HG03064 (cell line): ENCODE measurements at regions not wholly inside any gene's neighbourhood (a gene's known extent, or its start where the extent isn't known, plus 50 kb on each side); places are given as distances from the start of the nearest gene placed in this dataset.
"Not testable (repeated sequence)": the region's sequence is repeated elsewhere in the genome, so short reads cannot be mapped to it uniquely, and the experiment has no call there.

ENCODE experiments used
- ATAC-seq: cut with Tn5 transposase; IDR thresholded peaks from one replicate; pipeline ENCODE4 v1.9.1; 2021; ENCODE audit warnings: low read depth; ENCODE audit not compliant: unreplicated experiment

DNA sequence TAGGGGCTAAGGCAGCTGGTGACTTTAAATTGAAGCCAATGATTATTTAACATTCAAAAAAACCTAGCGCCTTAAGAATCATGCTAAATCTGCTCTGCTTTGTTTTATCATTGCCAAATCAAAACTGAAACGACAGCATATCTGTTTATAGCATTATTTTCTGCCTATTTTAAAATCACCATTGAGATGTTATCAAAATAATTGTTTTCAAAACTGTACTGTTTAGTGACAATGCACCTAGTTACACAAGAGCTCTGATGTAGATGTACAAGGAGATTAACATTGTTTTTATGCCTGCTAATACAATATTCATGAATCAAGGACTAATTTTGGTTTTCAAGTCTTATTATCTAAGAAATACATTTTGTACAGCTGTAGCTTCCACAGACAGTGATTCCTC is 1521.3 kb downstream of the AMY1C start:
- no peak for ATAC-seq

DNA sequence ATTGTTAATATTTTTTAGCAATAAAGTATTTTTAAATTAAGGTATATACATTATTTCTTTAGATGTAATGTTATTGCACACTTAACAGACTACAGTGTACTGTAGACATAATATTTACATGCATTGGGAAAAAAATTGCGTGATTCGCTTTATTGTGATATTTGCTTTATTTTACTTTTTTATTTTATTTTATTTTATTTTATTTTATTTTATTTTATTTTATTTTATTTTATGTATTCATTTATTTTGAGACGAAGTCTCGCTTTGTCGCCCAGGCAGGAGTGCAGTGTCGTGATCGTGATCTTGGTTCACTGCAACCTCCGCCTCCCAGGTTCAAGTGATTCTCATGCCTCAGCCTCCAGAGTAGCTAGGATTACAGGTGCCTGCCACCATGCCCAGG is 1522.7 kb downstream of the AMY1C start:
- not testable (repeated sequence) for ATAC-seq

DNA sequence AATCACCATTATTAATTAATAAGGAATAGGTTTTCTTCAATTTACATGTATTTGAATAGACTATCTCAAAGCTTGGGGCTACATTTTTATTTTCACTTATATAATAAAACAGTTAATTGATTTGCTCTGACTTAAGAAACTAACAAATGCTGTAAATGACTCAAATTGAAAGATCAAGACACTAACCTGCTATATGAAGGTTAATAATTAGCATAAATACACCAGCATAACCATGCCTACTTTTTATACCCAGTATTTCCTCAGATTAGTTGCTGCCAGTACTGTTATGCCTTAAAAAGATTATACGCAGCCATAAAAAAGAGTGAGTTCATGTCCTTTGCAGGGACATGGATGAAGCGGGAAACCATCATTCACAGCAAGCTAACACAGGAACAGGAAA is 1545.1 kb downstream of the AMY1C start:
- ATAC-seq = no peak

DNA sequence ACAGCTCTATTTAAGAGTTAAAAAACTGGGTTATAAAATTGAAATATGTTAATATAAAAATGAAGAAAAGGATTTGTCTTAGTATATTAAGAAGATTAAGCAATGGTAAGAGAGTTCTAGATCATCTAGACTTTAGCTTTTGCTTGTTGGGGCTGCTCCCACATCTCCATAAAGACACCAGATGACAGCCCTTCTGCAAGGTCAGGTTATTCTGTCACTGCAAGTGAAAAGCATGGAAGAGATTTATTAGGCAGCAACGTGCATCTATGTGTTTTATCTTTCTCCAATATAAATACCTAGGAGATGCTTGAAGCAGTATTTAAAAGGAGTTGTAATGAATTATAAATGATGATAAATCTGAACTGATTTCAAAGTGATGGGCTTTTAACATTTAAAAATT is 1560.4 kb downstream of the AMY1C start:
- no peak for ATAC-seq

DNA sequence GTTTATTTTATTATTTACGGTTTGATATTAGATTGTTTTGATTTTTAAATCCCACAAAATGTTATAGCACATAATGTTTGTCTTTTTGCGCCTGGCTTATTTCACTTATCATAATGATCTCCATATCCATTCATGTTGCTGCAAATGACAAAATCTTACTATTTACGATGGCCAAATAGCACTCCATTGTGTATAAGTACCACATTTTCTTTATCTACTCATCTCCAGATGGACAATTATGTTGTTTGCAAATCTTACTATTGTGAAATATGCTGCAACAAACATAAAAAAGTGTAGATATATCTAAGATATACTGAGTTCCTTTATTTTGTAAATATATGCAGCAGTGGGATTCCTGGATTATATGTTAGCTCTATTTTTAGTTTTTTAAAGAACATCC is 1568.3 kb downstream of the AMY1C start:
- no peak for ATAC-seq

DNA sequence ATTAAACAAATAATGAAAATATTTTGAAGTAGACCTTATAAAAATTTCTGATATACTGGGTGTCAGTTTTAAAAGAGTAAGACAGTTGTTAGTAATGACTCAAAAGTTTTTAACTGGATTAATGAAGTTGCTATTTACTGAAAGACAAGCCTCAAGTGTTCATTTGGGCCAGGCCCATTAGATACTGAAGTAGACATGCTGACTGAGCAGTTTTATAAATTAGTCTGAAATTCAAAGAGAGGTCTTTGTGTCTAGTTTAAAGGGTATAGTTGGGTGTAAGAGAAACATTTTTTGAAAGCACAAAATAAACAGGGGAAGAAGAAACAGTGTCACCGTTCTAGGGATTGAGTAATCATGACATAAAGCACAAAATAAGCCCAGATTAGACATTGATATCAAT is 1577.2 kb downstream of the AMY1C start:
- no peak for ATAC-seq

DNA sequence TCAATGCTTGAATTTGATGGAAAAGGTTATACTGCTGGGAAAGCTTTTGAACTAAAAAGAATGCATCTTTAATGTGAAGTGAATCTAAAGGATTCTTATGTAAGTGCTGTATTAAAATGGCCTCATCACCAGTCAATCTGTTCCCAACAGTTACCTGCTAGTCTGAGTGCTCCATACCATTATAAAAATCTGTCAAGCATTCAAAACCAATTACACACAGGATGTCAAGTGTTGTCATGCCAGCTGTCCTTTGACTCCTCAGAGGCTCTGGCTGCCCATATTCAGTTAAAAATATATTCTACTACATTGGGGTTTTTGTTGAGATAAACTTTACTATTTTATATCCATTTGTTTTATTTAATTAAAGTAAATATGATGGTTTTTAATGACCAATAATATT is 1587.7 kb downstream of the AMY1C start:
- no peak for ATAC-seq

DNA sequence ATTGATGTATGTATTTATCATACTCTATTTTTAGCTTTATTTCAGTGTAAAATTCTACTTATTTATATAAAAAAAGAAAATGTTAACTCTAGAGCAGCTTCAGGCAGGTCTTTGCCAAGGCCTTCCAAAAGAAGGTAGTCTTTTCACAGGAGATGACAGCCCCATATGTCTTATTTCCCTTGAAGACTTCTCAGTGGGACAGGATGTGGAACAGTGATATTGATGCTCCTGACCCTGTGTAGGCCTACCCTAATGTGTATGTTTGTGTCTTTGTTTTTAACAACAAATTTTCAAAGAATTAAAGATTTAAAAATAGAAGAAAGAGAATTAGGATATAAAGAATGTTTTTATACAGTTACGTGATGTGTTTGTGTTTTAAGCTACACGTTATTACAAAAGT is 1593.6 kb downstream of the AMY1C start:
- ATAC-seq = no peak

DNA sequence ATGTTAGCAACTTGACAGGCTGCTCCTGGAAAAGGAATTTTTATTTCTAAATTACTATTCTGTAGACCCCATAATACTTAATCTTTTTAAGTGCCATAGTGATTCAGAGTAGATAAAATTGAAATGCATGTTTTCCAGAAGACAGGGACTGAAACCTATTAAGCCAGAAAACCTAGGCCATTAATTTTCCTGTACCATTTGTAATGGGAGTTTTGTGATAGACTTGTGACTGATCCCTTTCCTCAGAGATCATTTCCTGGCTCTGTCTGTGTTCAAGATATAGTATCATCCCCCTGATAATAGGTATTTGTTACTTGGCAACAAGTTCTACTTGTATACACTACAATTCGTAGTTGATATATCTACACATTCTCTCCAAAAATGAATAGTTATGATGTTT is 1609.8 kb downstream of the AMY1C start:
- ATAC-seq = no peak

DNA sequence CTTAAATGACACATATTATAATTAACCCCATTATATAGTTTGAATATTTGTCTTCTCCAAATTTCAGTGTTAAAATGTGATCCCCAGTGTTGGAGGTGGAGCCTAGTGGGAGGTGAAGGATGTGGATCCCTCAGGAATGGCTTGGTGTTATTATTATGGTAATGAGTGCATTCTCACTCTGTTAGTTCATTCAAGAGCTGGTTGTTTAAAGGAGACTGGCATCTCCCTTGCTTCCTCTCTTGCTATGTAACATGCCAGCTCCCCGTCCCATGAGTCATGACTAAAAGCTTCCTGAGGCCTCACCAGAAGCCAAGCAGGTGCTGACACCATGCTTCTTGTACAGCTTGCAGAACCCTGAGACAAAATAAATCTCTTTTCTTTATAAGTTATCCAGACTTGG is 1612.7 kb downstream of the AMY1C start:
- ATAC-seq = no peak

DNA sequence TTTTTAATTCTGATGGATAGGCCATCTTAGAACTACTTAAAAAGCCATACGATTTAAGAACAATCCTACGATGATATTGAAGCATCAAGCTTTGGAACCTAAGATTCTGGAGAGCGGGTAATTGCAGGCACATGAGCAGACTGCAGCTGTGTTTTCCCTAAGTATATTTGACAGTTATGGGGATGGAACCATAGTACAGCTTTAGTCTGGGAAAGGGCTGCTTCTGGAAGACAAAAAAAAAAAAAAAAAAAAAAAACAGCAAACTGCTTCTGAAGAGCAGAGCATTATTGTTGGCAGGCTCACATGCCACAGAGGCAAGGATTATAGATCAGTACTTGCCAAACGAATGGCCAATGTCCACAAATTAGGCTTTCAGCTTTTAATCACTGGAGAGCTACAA is 1618.7 kb downstream of the AMY1C start:
- no peak for ATAC-seq

DNA sequence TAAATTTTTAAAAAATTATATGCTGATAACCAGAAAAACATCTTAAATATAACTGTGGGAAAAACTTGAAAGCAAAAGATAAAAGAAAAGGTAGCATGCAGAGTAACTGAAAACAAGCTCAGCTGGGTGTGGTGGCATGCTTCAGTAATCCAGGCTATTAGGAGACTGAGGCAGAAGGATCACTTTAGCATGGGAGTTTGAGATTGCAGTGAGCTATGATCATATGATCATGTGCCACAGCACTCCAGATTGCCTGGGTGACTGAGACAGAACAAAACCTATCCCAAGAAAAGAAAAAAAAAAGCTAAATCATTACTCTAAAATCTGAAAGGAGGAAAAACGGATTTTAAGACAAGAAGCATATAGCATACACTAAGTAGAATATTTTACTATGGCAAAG is 1624.0 kb downstream of the AMY1C start:
- ATAC-seq = no peak

DNA sequence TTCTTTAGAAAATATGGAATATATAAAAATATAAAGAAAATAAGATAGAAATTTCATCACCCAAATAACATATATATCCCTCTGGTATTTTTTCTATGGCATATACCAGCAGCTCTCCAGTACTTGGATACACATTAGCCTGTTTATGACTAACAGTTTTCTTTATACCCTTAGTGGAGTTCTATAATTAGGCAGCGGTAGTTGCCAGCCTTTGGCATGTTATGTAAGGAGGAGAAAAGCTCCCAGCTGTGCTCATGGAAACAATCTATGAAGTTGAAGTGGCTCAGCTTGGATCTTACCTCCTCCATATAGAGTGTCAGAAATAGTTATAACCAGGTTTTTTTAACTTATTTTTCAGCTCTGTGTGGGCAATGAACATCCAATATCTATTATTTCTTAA is 1636.8 kb downstream of the AMY1C start:
- no peak for ATAC-seq

DNA sequence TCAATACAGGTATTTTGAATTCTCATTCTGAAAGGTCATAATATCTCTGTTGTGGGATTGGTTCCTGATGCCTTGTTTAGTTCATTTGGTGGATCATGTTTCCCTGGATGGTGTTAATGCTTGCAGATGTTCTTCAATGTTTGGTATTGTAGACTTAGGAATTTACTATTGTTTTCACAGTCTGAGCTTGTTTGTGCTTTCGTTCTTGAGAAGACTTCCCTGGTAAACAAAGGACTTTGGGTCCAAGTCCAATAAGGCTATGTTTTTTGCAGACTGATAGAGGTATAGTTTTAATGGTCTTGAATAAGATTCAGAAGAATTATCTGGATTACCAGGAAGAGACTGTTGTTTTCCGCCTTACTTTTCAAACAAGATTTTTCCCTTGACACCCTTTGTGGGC is 1646.3 kb downstream of the AMY1C start:
- no peak for ATAC-seq

DNA sequence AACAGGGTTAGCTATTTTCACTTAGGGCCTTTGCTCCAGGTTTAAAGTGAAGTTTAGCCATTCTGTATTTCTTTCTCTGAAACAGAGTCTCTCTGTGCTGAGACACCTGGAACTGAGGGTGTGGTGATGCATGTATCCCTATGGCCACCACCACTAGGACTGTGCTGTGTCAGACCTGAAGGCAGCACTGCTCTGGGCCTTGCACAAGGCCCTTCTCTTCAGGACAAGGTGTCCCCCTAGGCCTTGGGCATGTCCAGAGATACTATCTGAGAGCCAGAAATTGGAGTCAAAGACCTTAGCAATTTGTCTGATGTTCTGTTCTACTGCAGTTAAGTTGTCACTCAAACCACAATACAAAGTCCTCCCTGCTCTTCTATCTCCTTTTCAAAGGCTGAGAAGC is 1649.2 kb downstream of the AMY1C start:
- ATAC-seq = no peak

DNA sequence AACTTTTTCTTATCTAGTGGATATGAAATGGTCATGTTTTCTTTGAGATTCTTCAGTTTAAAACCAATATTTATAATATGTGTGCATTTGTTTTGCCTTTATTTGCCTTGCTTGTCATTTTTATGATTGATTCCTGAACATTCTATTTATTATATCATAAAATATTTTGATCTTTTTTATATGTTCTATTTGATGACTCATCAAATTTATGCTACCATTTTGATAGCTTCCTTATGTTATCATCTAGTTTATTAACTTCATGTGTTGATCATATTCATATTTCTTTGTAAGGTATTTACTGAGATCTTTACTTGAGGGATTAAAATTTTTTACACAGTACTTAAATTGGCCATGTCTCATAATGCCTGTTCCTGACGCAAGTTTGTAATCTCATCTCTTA is 1650.0 kb downstream of the AMY1C start:
- ATAC-seq = no peak

DNA sequence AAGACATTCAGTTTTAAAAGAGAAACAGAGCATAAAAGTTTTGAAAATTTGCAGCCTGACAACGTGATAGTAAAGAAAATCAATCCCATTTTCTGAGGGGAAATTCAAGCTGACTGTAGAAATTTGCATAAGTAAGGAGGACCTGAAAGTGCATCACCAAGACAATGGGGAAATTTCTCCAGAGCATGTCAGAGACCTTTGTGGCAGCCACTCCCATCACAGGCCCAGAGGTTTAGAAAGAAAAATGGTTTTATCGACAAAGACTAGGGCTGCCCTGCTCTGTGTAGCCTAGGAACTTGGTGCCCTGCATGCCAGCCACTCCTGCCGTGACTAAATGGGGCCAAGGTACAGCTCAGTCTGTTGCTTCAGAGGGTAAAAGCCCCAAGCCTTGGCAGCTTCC is 1640.2 kb upstream of the PRMT6 start:
- ATAC-seq = no peak

DNA sequence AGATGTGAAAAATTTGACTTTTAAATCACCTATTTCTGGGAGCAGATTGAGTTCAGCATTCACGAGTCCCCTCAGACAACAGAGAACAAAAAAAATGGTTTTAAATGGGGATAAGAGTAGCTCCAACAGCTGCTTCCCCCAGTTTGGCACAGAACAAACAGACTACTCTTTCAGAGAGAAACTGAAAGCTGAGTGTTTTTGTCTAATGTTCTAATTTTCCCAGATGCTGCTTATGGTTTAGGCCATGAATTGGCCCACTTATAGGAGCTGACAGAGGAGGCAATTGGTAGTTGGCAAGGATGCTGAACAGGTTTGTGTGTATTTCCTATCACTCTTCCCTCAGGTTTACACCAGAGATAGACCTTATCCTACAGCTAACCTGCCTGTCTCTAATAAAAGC is 1637.4 kb upstream of the PRMT6 start:
- ATAC-seq = no peak

DNA sequence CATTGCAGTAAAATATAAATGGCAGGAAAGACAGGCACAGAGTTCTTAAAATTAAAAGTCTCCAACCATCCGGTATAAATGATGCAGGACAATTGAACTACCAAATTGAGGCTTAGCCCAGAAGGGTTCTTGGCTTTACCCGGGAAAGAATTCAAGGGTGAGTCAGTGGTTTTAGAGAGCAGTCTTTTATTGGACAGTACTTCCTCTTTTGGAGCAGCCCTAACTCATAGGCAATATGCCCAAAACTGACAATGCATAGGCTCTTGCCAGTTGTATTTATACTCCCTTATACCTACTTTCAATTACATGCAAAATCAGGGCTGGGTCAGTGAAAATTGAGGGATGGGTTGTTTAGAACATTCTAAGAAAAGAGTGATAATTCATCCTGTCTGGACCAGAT is 1628.9 kb upstream of the PRMT6 start:
- ATAC-seq = no peak

DNA sequence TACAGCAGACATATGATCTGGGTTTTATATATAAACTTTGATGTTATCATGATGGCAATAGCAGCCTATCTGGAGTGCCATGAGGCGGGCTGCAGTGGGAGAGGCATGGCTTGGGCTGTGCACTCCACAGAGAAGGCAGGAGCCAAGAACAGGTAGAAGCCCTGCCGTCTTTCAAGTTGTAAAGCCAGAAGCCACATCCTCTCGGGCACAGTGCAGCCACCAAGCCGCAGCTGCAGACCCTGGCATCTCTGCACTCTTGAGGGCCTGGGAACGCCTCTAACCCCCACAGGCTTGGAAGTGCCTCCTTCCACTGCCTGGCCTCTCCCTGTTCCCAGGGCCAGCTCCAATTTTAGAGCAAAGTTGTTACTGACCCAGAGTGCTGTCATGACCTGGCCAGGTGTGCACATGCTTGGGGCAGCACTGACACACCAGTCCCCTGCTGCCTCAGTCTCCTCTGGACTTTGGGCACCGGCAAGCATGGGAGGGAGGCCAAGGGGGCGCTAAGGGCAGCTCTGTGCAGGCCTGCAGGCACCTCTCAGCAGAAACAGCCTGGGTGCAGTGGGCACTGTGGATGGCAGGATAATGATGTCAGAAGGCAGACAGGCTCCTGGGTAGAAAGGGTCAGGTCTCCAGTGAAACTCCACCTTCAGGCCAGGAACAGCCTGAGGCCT is 1619.8 kb upstream of the PRMT6 start:
- ATAC-seq = no peak

DNA sequence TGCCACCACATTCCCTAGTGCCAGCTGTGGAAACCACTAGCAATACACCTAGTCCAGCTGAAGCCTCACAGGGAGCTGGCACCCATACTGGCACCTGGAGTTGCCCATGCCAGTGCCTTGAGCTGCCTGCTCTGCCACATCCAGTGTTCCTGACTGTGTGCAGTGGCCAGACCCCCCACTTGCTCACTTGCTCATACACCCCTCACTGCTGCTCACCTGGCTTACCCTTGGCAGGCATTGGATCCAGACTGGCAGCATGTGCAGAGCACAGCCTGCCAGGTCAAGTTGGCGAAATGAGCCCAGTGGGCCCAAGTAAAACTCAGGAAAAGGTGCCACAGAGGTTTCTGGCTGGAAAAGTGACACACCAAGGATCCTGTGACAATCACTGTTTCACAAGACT is 1618.6 kb upstream of the PRMT6 start:
- no peak for ATAC-seq

DNA sequence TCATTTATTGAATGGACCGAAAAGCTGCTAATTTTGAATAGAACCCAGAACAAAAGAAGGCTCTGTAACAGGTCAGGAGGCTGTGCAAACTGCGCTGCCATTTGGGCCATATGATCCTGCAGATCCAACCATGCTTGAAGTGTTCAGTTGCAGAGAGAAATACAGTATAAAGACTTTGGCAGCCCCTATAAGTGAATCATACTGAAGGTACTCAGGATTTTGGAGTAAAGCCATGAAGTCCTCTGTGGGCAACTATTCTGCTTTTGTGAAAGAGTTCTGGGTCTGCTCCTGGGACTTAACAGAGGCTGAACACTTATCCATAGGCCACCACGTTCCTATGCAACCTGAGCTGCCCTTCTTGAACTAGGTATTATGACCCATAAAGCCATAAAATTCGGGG is 1613.6 kb upstream of the PRMT6 start:
- ATAC-seq = no peak

DNA sequence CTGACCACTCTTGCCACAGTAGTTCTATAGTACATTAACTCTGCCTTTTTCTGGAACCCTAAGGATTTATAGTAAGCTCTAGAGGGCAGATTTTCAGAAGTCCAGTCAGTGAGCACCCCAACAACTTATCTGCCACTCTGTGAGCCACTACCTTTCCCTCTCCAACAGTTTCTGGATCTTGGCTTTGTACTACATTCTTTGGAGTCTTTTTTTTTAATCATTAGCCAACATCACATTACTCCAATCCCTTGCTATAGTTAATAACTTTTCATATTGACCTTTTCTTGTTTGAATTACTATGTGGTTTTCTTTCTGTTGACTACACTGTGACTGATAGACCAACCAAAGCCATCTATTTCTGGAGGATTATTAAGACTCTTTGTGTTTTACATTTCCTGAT is 1596.7 kb upstream of the PRMT6 start:
- ATAC-seq = no peak
